Suppressor macrophage treated with lipopolysaccharide for 1 hour (primary cell): ENCODE measurements at regions not wholly inside any gene's neighbourhood (a gene's known extent, or its start where the extent isn't known, plus 50 kb on each side); places are given as distances from the start of the nearest gene placed in this dataset.
"Not testable (repeated sequence)": the region's sequence is repeated elsewhere in the genome, so short reads cannot be mapped to it uniquely, and the experiment has no call there.

Source experiments
- DNase-seq, 3 donors: peaks; one replicate each; pipeline ENCODE4 v3.0.0-alpha.2; 2020 to 2022

GRCh38 chr12:4191642-4192041 is 81.9 kb upstream of the CCND2 start:
- DNase-seq = no peak

- no peak for DNase-seq
Measured at GRCh38 chr12:4191149-4191548, 82.4 kb upstream of the CCND2 start.

- DNase-seq = no peak
Measured at GRCh38 chr12:4190366-4191063, 83.0 kb upstream of the CCND2 start.

GRCh38 chr12:4189721-4190120 is 83.8 kb upstream of the CCND2 start:
- DNase-seq = no peak

GRCh38 chr12:4187916-4188315 is 85.6 kb upstream of the CCND2 start:
- DNase-seq = no peak

- DNase-seq = not testable (repeated sequence)
Measured at GRCh38 chr12:4187315-4187714, 86.2 kb upstream of the CCND2 start.

- peak in 1 of 3 donors; percentile 17 for DNase-seq
Measured at GRCh38 chr12:4178424-4179170, 95.0 kb upstream of the CCND2 start.

GRCh38 chr12:4177262-4177661 is 96.3 kb upstream of the CCND2 start:
- DNase-seq = peak in 2 of 3 donors; percentile 7 to 19

GRCh38 chr12:4176168-4176567 is 97.4 kb upstream of the CCND2 start:
- no peak for DNase-seq

- DNase-seq = peak in 2 of 3 donors; percentile 8 to 20
Measured at GRCh38 chr12:4174417-4174816, 99.1 kb upstream of the CCND2 start.

- DNase-seq = no peak
Measured at GRCh38 chr12:4172999-4173398, 100.6 kb upstream of the CCND2 start.

GRCh38 chr12:4171742-4172141 is 101.8 kb upstream of the CCND2 start:
- DNase-seq = no peak

- peak; percentile 70 to 83 (median 82) for DNase-seq
Measured at GRCh38 chr12:4169959-4170358, 103.6 kb upstream of the CCND2 start.

- DNase-seq = peak in 1 of 3 donors; percentile 38
Measured at GRCh38 chr12:4169531-4169930, 104.0 kb upstream of the CCND2 start.

- no peak for DNase-seq
Measured at GRCh38 chr12:4168036-4168435, 105.5 kb upstream of the CCND2 start.

GRCh38 chr12:4164559-4165558 is 108.7 kb upstream of the CCND2 start:
- DNase-seq = peak; percentile 50 to 64 (median 58)

GRCh38 chr12:4164188-4164558 is 109.4 kb upstream of the CCND2 start:
- DNase-seq = no peak

- DNase-seq = no peak
Measured at GRCh38 chr12:4161718-4162117, 111.8 kb upstream of the CCND2 start.

GRCh38 chr12:4160314-4161040 is 113.1 kb upstream of the CCND2 start:
- no peak for DNase-seq

- no peak for DNase-seq
Measured at GRCh38 chr12:4159851-4160250, 113.7 kb upstream of the CCND2 start.

GRCh38 chr12:4158306-4158705 is 115.3 kb upstream of the CCND2 start:
- DNase-seq = peak in 2 of 3 donors; percentile 22 to 43

- no peak for DNase-seq
Measured at GRCh38 chr12:4157122-4157521, 116.4 kb upstream of the CCND2 start.
